Hepatocyte (in vitro differentiated cells): ENCODE measurements at regions not wholly inside any gene's neighbourhood (a gene's known extent, or its start where the extent isn't known, plus 50 kb on each side); places are given as distances from the start of the nearest gene placed in this dataset.

Experiments used
- EZH2 ChIP-seq: fragments of 200-600 bp; sonication (generic); IDR thresholded peaks from 2 replicates; pipeline ENCODE4 v1.6.1; 2016; ENCODE audit warnings: antibody characterized with exemption, mild to moderate bottlenecking, borderline replicate concordance
- TF ChIP-seq, protein P1 (sequence below): fragments of 200-600 bp; sonication (generic); IDR thresholded peaks from 2 replicates; pipeline ENCODE4 v1.5.1; 2016; ENCODE audit warnings: antibody characterized with exemption, mild to moderate bottlenecking; ENCODE audit not compliant: poor library complexity

DNA sequence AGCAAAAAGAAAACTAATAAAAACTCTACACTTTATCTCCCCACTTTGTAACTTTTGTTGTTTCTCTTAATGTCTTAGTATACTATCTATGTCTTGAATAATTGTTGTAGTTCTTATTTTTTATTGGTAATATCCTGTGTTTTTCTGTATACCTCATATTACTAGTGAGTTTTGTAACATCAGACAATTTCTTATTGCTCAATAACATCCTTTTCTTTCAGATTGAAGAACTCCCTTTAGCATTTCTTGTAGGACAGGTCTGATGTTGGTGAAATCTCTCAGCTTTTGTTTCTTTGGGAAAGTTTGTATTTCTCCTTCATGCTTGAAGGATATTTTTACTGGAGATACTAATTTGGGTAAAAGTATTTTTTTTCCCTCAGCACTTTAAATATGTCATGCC, 79.8 kb upstream of the LRRC8B start:
- TF ChIP-seq, protein P1, sequence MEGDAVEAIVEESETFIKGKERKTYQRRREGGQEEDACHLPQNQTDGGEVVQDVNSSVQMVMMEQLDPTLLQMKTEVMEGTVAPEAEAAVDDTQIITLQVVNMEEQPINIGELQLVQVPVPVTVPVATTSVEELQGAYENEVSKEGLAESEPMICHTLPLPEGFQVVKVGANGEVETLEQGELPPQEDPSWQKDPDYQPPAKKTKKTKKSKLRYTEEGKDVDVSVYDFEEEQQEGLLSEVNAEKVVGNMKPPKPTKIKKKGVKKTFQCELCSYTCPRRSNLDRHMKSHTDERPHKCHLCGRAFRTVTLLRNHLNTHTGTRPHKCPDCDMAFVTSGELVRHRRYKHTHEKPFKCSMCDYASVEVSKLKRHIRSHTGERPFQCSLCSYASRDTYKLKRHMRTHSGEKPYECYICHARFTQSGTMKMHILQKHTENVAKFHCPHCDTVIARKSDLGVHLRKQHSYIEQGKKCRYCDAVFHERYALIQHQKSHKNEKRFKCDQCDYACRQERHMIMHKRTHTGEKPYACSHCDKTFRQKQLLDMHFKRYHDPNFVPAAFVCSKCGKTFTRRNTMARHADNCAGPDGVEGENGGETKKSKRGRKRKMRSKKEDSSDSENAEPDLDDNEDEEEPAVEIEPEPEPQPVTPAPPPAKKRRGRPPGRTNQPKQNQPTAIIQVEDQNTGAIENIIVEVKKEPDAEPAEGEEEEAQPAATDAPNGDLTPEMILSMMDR, result no peak
- TF ChIP-seq EZH2, result no peak
